ENCODE measurements at regions not wholly inside any gene's neighbourhood (a gene's known extent, or its start where the extent isn't known, plus 50 kb on each side); places are given as distances from the start of the nearest gene placed in this dataset.
"Not testable (repeated sequence)": the region's sequence is repeated elsewhere in the genome, so short reads cannot be mapped to it uniquely, and the experiment has no call there.

DNA sequence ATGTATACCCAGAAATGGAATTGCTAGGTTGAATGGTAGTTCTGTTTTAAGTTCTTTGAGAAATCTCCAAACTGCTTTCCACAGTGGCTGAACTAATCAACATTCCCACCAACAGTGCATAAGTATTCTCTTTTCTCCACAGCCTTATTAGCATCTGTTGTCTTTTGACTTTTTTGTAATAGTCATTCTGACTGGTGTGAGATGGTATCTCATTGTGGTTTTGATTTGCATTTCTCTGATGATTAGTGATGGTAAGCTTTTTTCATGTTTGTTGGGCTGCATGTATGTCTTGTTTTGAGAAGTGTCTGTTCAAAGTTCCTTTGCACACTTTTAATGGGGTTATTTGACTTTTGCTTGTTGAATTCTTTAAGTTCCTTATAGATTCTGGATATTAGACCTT, 52.4 kb upstream of the EHHADH start:
- not testable (repeated sequence) for DNase-seq

DNA sequence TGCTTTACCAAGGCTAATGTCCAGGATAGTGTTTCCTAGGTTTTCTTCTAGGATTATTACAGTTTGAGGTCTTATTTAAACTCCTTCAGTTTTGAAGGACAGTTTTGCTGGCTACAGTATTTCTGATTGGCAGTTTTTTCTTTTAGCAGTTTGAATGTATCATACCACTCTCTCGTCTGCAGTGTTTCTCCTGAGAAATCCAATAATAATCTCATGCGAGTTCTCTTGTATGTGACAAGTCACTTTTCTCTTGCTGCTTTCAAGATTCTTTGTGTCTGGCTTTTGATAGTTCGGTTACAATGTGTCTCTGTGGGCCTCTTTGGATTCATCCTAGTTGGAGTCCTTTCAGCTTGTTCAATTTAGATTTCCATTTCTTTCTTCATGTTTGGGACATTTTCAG, 53.0 kb upstream of the EHHADH start:
- no peak for DNase-seq

DNA sequence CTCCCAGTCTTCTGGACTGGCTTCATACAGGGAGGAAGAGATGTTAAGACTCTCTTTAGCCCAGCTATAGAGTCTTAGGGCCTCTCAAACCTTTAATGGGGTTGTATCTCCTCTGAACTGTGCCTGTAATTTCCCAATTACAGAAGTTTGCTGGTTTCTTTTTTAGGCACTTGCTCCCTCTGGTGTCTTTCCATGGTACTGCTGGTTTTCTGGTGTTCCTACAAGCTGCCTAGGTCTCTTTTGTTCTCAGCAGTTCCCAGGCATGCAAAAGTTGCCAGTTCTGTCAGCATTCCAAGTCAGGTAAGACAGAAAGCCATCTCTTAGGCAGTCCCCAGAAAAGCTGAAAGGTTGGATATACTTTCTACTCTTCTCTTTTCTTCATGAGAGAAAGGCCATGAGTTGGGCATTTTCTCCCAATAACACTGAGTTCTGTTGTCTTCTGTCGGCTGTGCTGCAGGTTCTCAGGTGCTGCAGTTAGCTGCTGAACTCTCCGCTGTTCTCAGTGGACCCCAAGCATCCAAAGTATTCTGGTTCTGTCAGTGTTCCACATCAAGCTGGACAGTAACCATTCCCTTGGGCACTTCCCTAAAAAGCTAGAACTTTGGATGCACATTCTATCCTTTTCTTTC, 54.4 kb upstream of the EHHADH start:
- peak; percentile 86 for DNase-seq

DNA sequence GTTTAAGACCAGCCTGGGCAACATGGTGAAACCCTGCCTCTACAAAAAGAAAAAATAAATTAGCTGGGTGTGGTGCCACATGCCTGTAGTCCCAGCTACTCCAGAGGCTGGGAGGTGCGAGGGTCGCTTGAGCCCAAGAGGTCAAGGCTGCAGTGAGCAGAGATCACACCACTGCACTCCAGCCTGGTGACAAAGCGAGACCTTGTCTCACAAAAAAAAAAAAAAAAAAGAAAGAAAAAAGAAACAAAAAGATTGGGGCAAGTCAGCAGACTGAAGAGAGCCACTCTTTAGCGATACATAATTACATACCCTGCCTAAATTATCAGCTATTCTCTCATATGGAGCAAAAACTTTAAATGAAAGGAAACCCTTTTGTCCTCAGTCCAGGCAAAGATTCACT, 53.6 kb upstream of the MAP3K13 start:
- no peak for DNase-seq

GRCh38 chr3:185309795-185310194, 53.1 kb upstream of the MAP3K13 start:
- DNase-seq = no peak

- DNase-seq = no peak
Measured at GRCh38 chr3:185311991-185312390, 50.9 kb upstream of the MAP3K13 start.
